ENCODE measurements at regions not wholly inside any gene's neighbourhood (a gene's known extent, or its start where the extent isn't known, plus 50 kb on each side); places are given as distances from the start of the nearest gene placed in this dataset.

DNA sequence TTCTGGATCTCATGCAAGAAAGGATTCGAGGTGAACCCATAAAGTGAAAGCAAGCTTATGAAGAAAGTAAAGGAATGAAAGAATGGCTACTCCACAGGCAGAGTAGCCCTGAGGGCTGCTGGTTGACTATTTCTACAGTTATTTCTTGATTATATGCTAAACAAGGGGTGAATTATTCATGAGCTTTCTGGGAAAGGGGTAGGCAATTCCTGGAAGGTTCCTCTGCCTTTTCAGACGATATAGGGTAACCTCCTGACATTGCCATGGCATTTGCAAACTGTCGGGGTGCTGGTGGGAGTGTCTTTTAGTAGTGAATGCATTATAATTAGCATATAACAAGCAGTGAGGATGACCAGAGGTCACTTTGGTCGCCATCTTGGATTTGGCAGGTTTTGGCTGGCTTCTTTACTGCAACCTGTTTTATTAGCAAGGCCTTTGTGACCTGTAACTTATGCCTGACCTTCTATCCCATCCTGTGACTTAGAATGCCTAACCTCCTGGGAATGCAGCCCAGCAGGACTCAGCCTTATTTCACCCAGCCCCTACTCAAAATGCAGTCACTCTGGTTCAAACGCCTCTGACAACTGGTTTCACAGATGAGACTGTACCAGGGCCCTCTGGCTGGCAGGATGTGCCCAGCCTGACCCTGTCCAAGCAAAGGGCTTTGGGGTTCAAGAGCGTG, 157.7 kb upstream of the SFSWAP start:
- no peak for TF ChIP-seq BRCA1 (IDR thresholded peaks at IDR 0.05; ENCODE audit: low read depth, low read length)
- no peak for TF ChIP-seq ZNF274 (IDR thresholded peaks at IDR 0.05; ENCODE audit: borderline replicate concordance, extremely low read depth, low read length)
- TF ChIP-seq EZH2 (IDR thresholded peaks at IDR 0.05; ENCODE audit: low read depth, low read length, severe bottlenecking), result peak; percentile 14
- TF ChIP-seq YY1 (IDR thresholded peaks at IDR 0.05; ENCODE audit: low read depth, low read length), result peak; percentile 32; the same call in 1 of the 2 replicates
- TF ChIP-seq NANOG (IDR thresholded peaks at IDR 0.05; ENCODE audit: insufficient read depth, low read depth, low read length, poor library complexity, severe bottlenecking), result no peak
- TF ChIP-seq TEAD4 (IDR thresholded peaks at IDR 0.05; ENCODE audit: low read depth, low read length), result no peak
- ChIA-PET POLR2A (ENCODE audit: partially characterized antibody) (interaction anchor here (0.9 kb wide), 1 partner anchor 11 kb away, joined by 3 read pairs; no protein-coding TSS in a partner anchor), CTCF (ENCODE audit: partially characterized antibody) (interaction anchor here (0.7 to 1.5 kb wide), 2 partner anchors 20 to 99 kb away, joined by 3 read pairs; no protein-coding TSS in a partner anchor)
- no peak overlapping the region for H2AK5ac ChIP-seq (ENCODE audit: low read depth, low read length)
- H4K8ac ChIP-seq (ENCODE audit: extremely low read depth, insufficient read depth, low read length), result no peak overlapping the region
- no peaks in the 10 kb centered on the region; a peak in 1 of 7 replicates for H3K27me3 ChIP-seq (replicated peaks in 1 of 4; ENCODE audit: control insufficient read depth in 3 of 4, extremely low read depth in 1 of 4, insufficient read depth in 3 of 4, low read length in 3 of 4)
- H2AFZ ChIP-seq (ENCODE audit: low read length), result no peak overlapping the region
- peak overlapping the region; percentile 86; the same call in 1 of the 2 replicates for H3K18ac ChIP-seq (ENCODE audit: extremely low read depth, low read length)
- FAIRE-seq, result no peak
- no peaks in the 10 kb centered on the region for H3K23me2 ChIP-seq (ENCODE audit: low read depth, low read length)
- no peaks in the 10 kb centered on the region for H3K9me3 ChIP-seq (ENCODE audit: insufficient read depth in 2 of 2, low read depth in 1 of 2, low read length in 1 of 2)
- H3K14ac ChIP-seq (ENCODE audit: insufficient read length), result no peak overlapping the region
- no peak overlapping the region for H3K23ac ChIP-seq (ENCODE audit: insufficient read length)
- no peak overlapping the region for H3K4ac ChIP-seq (replicated peaks; ENCODE audit: insufficient read length, low read depth, low read length)
- no peaks in the 10 kb centered on the region for H3K36me3 ChIP-seq (ENCODE audit: control insufficient read depth in 2 of 4, insufficient read depth in 4 of 4, low read length in 3 of 4)
- H3K4me1 ChIP-seq (replicated peaks in 1 of 4; ENCODE audit: control insufficient read depth in 3 of 4, insufficient read depth in 4 of 4, low read length in 3 of 4), result peaks cover 4 to 10% (median 5%) of the 10 kb centered on the region in 4 experiments; a peak in 5 of 7 replicates
- H2BK120ac ChIP-seq (replicated peaks; ENCODE audit: low read depth, low read length), result peak overlapping the region; percentile 92
- H2BK15ac ChIP-seq (ENCODE audit: low read length), result peak overlapping the region; percentile 10; the same call in 1 of the 2 replicates
- H4K5ac ChIP-seq (ENCODE audit: insufficient read length, low read depth, low read length), result no peak overlapping the region
- no peaks in the 10 kb centered on the region for H3K79me1 ChIP-seq (ENCODE audit: low read depth, low read length)
- no peaks in the 10 kb centered on the region for H4K20me1 ChIP-seq (replicated peaks in 1 of 2; ENCODE audit: control insufficient read depth in 1 of 2, insufficient read depth in 2 of 2, low read length in 2 of 2)
- no peak overlapping the region for H3K56ac ChIP-seq (replicated peaks; ENCODE audit: insufficient read length, low read depth, low read length)
- H3K27ac ChIP-seq (ENCODE audit: low read depth, low read length), result 0 out of 2 replicates have a peak overlapping the region, but pooled peaks have one; percentile 7
- no peak overlapping the region; a peak in 1 of 8 replicates for H3K4me3 ChIP-seq (ENCODE audit: extremely low read depth in 1 of 4, insufficient read depth in 2 of 4, low read depth in 3 of 4, low read length in 4 of 4)
- peak overlapping the region; percentile 97 for H2BK20ac ChIP-seq (ENCODE audit: low read length)
- 0 out of 2 replicates have a peak overlapping the region, but pooled peaks have one; percentile 97 for H2BK12ac ChIP-seq (ENCODE audit: low read depth, low read length)
- H4K91ac ChIP-seq (replicated peaks; ENCODE audit: insufficient read length, low read length), result peak overlapping the region; percentile 66
- 82% methylated on average over 6 of the region's 6 CpGs; no CpG with 5 or more reads in 1 of the 2 experiments for whole genome bisulfite sequencing, 2 experiments (ENCODE audit: extremely low coverage in 1 of 2, insufficient coverage in 1 of 2, insufficient read length in 1 of 2, insufficient replicate concordance in 2 of 2, low coverage in 1 of 2, low lambda C conversion rate in 2 of 2, missing lambda C conversion rate in 1 of 2)
- no peaks in the 10 kb centered on the region for H3K79me2 ChIP-seq (ENCODE audit: control insufficient read depth in 1 of 2, insufficient read depth in 2 of 2, low read length in 2 of 2)
- H2BK5ac ChIP-seq (ENCODE audit: low read depth, low read length), result peak overlapping the region; percentile 84; the same call in 1 of the 2 replicates
- H3K9ac ChIP-seq (replicated peaks in 1 of 4; ENCODE audit: extremely low read depth in 1 of 4, low read depth in 3 of 4, low read length in 3 of 4), result no peak overlapping the region
- no peak for DNase-seq (ENCODE audit: low read depth in 1 of 2, low spot score in 2 of 2)
- peak overlapping the region in 1 of 2 experiments; percentile 32; a peak in 1 of 4 replicates for H3K4me2 ChIP-seq (ENCODE audit: insufficient read depth in 1 of 2, low read depth in 2 of 2, low read length in 2 of 2)

Data from H1 (cell line).